Gastroesophageal sphincter (tissue), 3 donors: ENCODE measurements at regions not wholly inside any gene's neighbourhood (a gene's known extent, or its start where the extent isn't known, plus 50 kb on each side); places are given as distances from the start of the nearest gene placed in this dataset.
A peak's percentile ranks its signal among the peaks of the same experiment; 100 is the strongest.

Experiments
- POLR2A ChIP-seq, 2 donors: fragments of 450-650 bp; IDR thresholded peaks; one replicate each; pipeline ENCODE4 v1.6.1; 2017; ENCODE audit warnings: antibody characterized with exemption in 2 of 2, mild to moderate bottlenecking in 2 of 2, moderate library complexity in 1 of 2
- POLR2AphosphoS5 ChIP-seq: sonication (generic); formaldehyde crosslinking; IDR thresholded peaks from one replicate; pipeline ENCODE4 v1.6.1; 2017; ENCODE audit warnings: antibody characterized with exemption
- TF ChIP-seq, protein P1 (sequence below), 4 experiments: fragments of 200-600 bp in 2 of 4; fragments of 450-650 bp in 2 of 4; sonication (generic) in 1 of 4; IDR thresholded peaks; one replicate each; pipeline ENCODE4 v1.5.1; 2017 to 2019; ENCODE audit warnings: antibody characterized with exemption in 4 of 4, mild to moderate bottlenecking in 2 of 4, moderate library complexity in 2 of 4

DNA sequence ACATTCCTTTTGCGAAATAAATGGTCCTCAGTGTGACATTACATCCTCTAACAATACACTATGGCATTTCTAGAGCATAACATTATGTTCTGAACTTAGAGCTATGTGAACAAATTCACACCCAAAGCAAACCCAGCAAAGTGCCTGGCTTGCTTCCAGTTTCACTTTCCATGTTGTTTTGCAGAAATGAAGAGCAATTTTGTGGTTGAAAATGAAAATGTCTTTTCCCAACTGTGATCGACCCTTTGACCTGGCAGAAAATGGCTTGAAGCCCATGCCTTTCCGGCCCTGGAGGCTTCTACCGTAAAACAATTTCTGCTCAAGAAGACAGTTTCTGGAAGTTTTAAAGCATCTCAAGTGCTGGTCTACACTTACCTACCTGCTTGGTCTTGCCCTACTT is 344.7 kb upstream of the RGMB start:
- TF ChIP-seq POLR2AphosphoS5 (peak; percentile 45), POLR2A (IDR thresholded peaks at IDR 0.05) (no peak)
- TF ChIP-seq, protein P1, sequence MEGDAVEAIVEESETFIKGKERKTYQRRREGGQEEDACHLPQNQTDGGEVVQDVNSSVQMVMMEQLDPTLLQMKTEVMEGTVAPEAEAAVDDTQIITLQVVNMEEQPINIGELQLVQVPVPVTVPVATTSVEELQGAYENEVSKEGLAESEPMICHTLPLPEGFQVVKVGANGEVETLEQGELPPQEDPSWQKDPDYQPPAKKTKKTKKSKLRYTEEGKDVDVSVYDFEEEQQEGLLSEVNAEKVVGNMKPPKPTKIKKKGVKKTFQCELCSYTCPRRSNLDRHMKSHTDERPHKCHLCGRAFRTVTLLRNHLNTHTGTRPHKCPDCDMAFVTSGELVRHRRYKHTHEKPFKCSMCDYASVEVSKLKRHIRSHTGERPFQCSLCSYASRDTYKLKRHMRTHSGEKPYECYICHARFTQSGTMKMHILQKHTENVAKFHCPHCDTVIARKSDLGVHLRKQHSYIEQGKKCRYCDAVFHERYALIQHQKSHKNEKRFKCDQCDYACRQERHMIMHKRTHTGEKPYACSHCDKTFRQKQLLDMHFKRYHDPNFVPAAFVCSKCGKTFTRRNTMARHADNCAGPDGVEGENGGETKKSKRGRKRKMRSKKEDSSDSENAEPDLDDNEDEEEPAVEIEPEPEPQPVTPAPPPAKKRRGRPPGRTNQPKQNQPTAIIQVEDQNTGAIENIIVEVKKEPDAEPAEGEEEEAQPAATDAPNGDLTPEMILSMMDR (IDR thresholded peaks at IDR 0.05), result no peak
